Loucy (cell line): ENCODE measurements at regions not wholly inside any gene's neighbourhood (a gene's known extent, or its start where the extent isn't known, plus 50 kb on each side); places are given as distances from the start of the nearest gene placed in this dataset.

Experiments
- CTCF ChIP-seq: fragments of 200-600 bp; sonication (generic); conservative IDR thresholded peaks from 2 replicates; pipeline ENCODE4 v1.5.1; 2014; ENCODE audit warnings: mild to moderate bottlenecking, antibody characterized with exemption, low read length
- EZH2phosphoT487 ChIP-seq: fragments of 200-600 bp; IDR thresholded peaks from 2 replicates; pipeline ENCODE4 v1.6.1; 2018; ENCODE audit warnings: antibody characterized with exemption, mild to moderate bottlenecking, moderate library complexity, borderline replicate concordance

GRCh38 chr3:72449551-72449950 is 398.7 kb downstream of the SHQ1 start:
- TF ChIP-seq CTCF (no peak), EZH2phosphoT487 (no peak)
